ENCODE measurements at regions not wholly inside any gene's neighbourhood (a gene's known extent, or its start where the extent isn't known, plus 50 kb on each side); places are given as distances from the start of the nearest gene placed in this dataset.

DNA sequence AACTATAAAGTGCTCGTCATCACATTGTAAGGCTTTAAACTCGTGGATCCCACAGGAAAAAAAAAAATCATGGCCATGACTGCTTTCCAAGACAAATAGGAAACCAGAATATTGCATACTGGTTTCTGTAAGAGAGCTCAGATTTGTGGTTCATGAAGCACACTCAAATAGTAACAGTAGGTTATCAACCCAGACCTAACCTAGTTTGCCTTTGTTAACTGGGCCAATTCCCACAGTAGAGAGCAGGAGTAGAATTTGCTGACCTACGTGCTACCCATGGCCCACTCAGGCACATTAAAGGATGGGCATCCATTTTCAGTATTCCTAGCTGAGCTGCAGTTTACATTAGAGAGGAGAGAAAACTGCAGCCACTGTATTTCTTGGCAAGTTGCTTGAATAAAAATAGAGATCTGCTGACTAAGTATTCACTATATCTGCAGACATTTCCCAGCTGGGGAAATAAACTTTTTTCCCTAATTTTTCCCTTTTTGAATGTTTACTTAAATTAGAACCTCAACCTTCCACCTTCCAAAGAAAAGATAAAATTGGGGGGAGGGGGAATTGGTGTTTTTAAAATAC is 218.5 kb downstream of the SPANXN3 start:
- TF ChIP-seq SUZ12 (IDR thresholded peaks at IDR 0.05) (no peak), ELF4 (IDR thresholded peaks at IDR 0.05) (no peak), FOXM1 (IDR thresholded peaks at IDR 0.05; ENCODE audit: borderline replicate concordance) (no peak), FOXA1 (IDR thresholded peaks at IDR 0.05) (no peak), SP1 (IDR thresholded peaks at IDR 0.05) (no peak), TARDBP (IDR thresholded peaks at IDR 0.05) (no peak), LEF1 (IDR thresholded peaks at IDR 0.05; ENCODE audit: borderline replicate concordance) (no peak), BHLHE40 (IDR thresholded peaks at IDR 0.05; ENCODE audit: borderline replicate concordance) (no peak)
